ENCODE measurements at regions not wholly inside any gene's neighbourhood (a gene's known extent, or its start where the extent isn't known, plus 50 kb on each side); places are given as distances from the start of the nearest gene placed in this dataset.

DNA sequence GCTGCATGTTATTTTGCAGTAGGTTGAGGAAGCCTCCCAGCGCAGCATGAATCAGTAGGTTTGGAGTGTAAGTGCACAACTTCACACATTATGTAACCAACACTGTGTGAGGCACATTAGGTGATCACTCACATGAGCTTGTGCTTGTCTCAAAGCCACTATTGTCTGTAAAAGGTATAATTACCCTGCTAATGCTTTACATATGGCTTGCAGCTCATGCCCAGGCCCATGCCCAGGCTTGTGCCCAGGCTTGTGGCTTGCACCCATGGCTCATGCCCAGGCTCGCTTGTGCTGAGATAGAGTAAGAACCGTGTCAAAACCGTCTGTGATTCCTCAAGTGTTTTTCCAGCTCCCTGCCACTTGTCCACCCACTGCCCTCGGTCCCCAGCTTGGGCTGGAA lies 596.3 kb downstream of the LTN1 start:
- TF ChIP-seq, protein P1, sequence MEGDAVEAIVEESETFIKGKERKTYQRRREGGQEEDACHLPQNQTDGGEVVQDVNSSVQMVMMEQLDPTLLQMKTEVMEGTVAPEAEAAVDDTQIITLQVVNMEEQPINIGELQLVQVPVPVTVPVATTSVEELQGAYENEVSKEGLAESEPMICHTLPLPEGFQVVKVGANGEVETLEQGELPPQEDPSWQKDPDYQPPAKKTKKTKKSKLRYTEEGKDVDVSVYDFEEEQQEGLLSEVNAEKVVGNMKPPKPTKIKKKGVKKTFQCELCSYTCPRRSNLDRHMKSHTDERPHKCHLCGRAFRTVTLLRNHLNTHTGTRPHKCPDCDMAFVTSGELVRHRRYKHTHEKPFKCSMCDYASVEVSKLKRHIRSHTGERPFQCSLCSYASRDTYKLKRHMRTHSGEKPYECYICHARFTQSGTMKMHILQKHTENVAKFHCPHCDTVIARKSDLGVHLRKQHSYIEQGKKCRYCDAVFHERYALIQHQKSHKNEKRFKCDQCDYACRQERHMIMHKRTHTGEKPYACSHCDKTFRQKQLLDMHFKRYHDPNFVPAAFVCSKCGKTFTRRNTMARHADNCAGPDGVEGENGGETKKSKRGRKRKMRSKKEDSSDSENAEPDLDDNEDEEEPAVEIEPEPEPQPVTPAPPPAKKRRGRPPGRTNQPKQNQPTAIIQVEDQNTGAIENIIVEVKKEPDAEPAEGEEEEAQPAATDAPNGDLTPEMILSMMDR (conservative IDR thresholded peaks at IDR 0.05; ENCODE audit: low read depth in 2 of 2) = no peak
- TF ChIP-seq EZH2phosphoT487 (IDR thresholded peaks at IDR 0.05; ENCODE audit: unreplicated experiment) = no peak
- no peak for TF ChIP-seq POLR2AphosphoS5 (IDR thresholded peaks at IDR 0.05; ENCODE audit: low read depth)

Measured in GM23338 (cell line).